Transverse colon (tissue), 4 donors: ENCODE measurements at regions not wholly inside any gene's neighbourhood (a gene's known extent, or its start where the extent isn't known, plus 50 kb on each side); places are given as distances from the start of the nearest gene placed in this dataset.

ENCODE experiments used
- DNase-seq: peaks from one replicate; pipeline ENCODE4 v3.0.0-alpha.2; 2019
- H3K27ac ChIP-seq, 4 donors: fragments of 200-600 bp; sonication (generic); 2 replicates each; pipeline ENCODE4 v1.5.1; 2016 to 2018; ENCODE audit warnings: inconsistent platforms in 4 of 4
- H3K27me3 ChIP-seq: fragments of 200-600 bp; sonication (generic); 2 replicates; pipeline ENCODE4 v1.5.1; 2017; ENCODE audit warnings: inconsistent platforms
- H3K36me3 ChIP-seq, 4 donors: fragments of 200-600 bp; sonication (generic); 2 replicates each; pipeline ENCODE4 v1.5.1; 2017 to 2019; ENCODE audit warnings: inconsistent platforms in 4 of 4
- H3K4me1 ChIP-seq, 4 donors: fragments of 200-600 bp; sonication (generic); 2 replicates each; pipeline ENCODE4 v1.5.1; 2017 to 2020; ENCODE audit warnings: inconsistent platforms in 4 of 4
- H3K4me3 ChIP-seq, 4 donors: fragments of 200-600 bp; sonication (generic); 1 replicate in 1 of 4; 2 replicates in 3 of 4; pipeline versions ENCODE4 v1.5.1 to v1.6.1; 2017 to 2019; ENCODE audit warnings: inconsistent platforms in 4 of 4
- H3K9me3 ChIP-seq, 2 donors: fragments of 200-600 bp; sonication (generic); 2 replicates each; pipeline ENCODE4 v1.5.1; 2017 to 2019; ENCODE audit warnings: inconsistent platforms in 2 of 2
- EP300 ChIP-seq: sonication (generic); formaldehyde crosslinking; IDR thresholded peaks from one replicate; pipeline ENCODE4 v1.6.1; 2017; ENCODE audit warnings: antibody characterized with exemption, low read depth
- POLR2A ChIP-seq: fragments of 450-650 bp; IDR thresholded peaks from one replicate; pipeline ENCODE4 v1.6.1; 2016; ENCODE audit warnings: antibody characterized with exemption, mild to moderate bottlenecking, moderate library complexity
- POLR2AphosphoS5 ChIP-seq, 3 donors: sonication (generic); formaldehyde crosslinking; IDR thresholded peaks; one replicate each; pipeline ENCODE4 v1.6.1; 2016; ENCODE audit warnings: antibody characterized with exemption in 3 of 3
- WGBS, 2 donors: methylation state at CpG; one replicate each; pipeline ENCODE4 v1.1.5; 2018; ENCODE audit warnings: low coverage in 1 of 2; 5-methylcytosine and 5-hydroxymethylcytosine counted together
- in situ Hi-C, 4 donors: fragments of 200-750 bp; cut with MboI; loops; one replicate each; pipeline versions ENCODE4 v1.15.0 to v1.15.1; 2017; ENCODE audit warnings: low sequenced_read_pairs in 3 of 4, low pct_ligation_motif_present in 1 of 4, low pct_unique_long_range_greater_than_20kb in 1 of 4
- intact Hi-C: fragments of 100-400 bp; cut with DNase I; formaldehyde crosslinking; loops from one replicate; pipeline ENCODE4 v1.15.1; 2023; ENCODE audit warnings: low total_unique reads
- TF ChIP-seq, protein P1 (sequence below), 5 experiments: fragments of 200-600 bp in 3 of 5; fragments of 450-650 bp in 2 of 5; sonication (generic) in 3 of 5; IDR thresholded peaks; 1 replicate in 2 of 5; 2 replicates in 3 of 5; pipeline ENCODE4 v1.5.1; 2016 to 2017; ENCODE audit warnings: antibody characterized with exemption in 5 of 5, inconsistent platforms in 3 of 5, mild to moderate bottlenecking in 2 of 5, moderate library complexity in 1 of 5

DNA sequence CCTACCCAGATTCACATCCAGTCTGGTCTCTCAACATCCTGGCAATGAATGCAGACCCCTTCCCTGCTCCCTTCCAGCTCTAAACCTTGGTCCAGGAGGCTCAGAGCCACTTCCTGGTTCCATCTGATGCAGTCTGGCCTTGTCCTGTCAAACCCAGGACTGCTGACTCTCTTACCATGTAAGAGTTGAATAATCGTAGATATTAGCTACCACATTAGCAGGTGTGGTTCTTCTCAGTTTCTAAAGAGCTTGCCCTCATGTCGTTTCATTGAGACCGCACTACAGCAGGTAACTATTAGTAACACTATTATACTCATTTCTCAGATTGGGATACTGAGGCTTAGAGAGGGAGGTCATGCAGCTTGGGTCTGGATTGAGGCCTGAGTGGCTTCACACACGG, 133.3 kb downstream of the BOD1 start:
- no peak for DNase-seq
- intact Hi-C loops (no loop called here), in situ Hi-C loops (no loop called here)
- Histone ChIP-seq H3K36me3 (no peaks in the 10 kb centered on the region), H3K4me1 (no peaks in the 10 kb centered on the region), H3K9me3 (no peaks in the 10 kb centered on the region), H3K27ac (no peak overlapping the region), H3K27me3 (no peaks in the 10 kb centered on the region), H3K4me3 (no peak overlapping the region)
- WGBS, 2 donors = 60 to 79% methylated on average over 1 to 4 of the region's 4 CpGs
- no peak for TF ChIP-seq POLR2AphosphoS5 (IDR thresholded peaks at IDR 0.05)
- no peak for TF ChIP-seq POLR2A
- no peak for TF ChIP-seq EP300
- TF ChIP-seq, protein P1, sequence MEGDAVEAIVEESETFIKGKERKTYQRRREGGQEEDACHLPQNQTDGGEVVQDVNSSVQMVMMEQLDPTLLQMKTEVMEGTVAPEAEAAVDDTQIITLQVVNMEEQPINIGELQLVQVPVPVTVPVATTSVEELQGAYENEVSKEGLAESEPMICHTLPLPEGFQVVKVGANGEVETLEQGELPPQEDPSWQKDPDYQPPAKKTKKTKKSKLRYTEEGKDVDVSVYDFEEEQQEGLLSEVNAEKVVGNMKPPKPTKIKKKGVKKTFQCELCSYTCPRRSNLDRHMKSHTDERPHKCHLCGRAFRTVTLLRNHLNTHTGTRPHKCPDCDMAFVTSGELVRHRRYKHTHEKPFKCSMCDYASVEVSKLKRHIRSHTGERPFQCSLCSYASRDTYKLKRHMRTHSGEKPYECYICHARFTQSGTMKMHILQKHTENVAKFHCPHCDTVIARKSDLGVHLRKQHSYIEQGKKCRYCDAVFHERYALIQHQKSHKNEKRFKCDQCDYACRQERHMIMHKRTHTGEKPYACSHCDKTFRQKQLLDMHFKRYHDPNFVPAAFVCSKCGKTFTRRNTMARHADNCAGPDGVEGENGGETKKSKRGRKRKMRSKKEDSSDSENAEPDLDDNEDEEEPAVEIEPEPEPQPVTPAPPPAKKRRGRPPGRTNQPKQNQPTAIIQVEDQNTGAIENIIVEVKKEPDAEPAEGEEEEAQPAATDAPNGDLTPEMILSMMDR (IDR thresholded peaks at IDR 0.05) = no peak

DNA sequence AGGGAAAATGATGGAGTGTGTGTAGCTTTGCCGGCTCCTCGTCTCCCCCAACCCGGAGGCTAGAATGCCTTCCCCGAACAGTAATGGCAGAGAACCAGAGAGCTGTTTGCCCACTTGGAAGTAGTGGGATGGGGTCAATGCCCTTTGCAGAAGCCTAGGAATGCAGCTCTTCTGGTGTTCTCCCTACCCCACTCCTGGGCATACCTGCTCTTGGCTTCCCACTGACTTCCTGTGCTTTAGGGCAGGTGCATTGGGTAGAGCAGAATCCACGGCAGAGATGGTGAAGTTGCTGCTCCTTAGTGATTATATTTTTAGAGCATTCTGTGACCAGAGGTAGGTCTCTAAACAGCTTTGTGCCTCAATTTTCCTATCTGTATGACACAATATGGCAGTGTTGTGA, 134.6 kb downstream of the BOD1 start:
- 50 to 61% methylated on average over 1 to 5 of the region's 5 CpGs for WGBS, 2 donors
- Histone ChIP-seq H3K4me3 (no peak overlapping the region), H3K27ac (no peak overlapping the region), H3K9me3 (no peaks in the 10 kb centered on the region), H3K4me1 (peaks cover 0 to 4% (median 0%) of the 10 kb centered on the region in 4 donors), H3K27me3 (no peaks in the 10 kb centered on the region), H3K36me3 (no peaks in the 10 kb centered on the region)
- no peak for DNase-seq
- in situ Hi-C loops = no loop called here
- intact Hi-C loops = no loop called here
- no peak for TF ChIP-seq POLR2A
- TF ChIP-seq POLR2AphosphoS5 (IDR thresholded peaks at IDR 0.05) = no peak
- TF ChIP-seq, protein P1 (IDR thresholded peaks at IDR 0.05) = no peak
- TF ChIP-seq EP300 = no peak

DNA sequence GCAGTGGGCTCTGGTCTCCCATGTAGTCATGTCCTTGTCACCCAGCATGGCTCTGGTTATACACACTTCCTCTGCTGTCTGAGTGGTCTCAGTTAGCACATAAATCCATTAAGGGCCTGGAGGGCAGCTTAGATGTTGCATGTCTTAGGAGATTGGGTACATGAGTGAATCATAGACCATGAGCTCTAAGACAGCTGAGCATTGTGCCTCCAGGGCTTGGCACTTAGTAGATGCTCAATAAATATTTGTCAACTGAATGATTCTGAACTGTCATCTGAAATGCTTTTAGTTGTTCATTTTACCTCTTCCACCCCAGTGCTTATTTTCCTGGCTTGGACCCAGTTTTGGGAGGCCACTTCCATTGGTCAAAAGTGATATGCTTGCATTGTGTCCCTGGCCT, 135.6 kb downstream of the BOD1 start:
- H3K36me3 ChIP-seq = no peaks in the 10 kb centered on the region
- H3K4me1 ChIP-seq = peaks cover 0 to 4% (median 0%) of the 10 kb centered on the region in 4 donors
- H3K27ac ChIP-seq = no peak overlapping the region
- TF ChIP-seq, protein P1 (IDR thresholded peaks at IDR 0.05) = no peak
- TF ChIP-seq POLR2AphosphoS5 (IDR thresholded peaks at IDR 0.05) = no peak
- TF ChIP-seq POLR2A = no peak
- TF ChIP-seq EP300 = no peak
- H3K27me3 ChIP-seq = no peaks in the 10 kb centered on the region
- in situ Hi-C loops = no loop called here
- intact Hi-C loops = no loop called here
- no peak for DNase-seq
- H3K4me3 ChIP-seq = no peak overlapping the region
- H3K9me3 ChIP-seq = no peaks in the 10 kb centered on the region

DNA sequence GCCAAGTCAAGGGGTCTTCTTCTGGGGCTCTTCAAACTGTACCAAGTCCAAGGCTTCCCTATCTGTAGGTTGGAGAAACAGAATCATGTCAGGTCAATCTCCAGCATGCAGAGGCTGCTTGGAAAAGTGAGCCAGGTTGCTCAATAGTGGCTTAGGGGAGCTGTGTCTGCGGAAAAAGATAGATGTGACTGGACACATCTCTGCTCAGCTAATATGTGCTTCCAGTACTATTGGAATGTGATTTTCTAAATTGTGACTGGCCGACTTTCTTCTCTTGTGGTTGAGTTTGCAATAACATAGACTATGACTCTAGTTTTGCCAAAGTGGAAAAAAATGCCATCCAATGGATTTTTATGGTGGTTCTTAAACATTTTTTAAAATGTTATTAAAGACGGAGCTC, 136.7 kb downstream of the BOD1 start:
- intact Hi-C loops = no loop called here
- Histone ChIP-seq H3K27ac (no peak overlapping the region), H3K36me3 (no peaks in the 10 kb centered on the region), H3K27me3 (no peaks in the 10 kb centered on the region), H3K9me3 (no peaks in the 10 kb centered on the region), H3K4me3 (no peak overlapping the region), H3K4me1 (peaks cover 0 to 4% (median 0%) of the 10 kb centered on the region in 4 donors)
- DNase-seq = no peak
- 54 to 56% methylated on average over 3 of the region's 3 CpGs for WGBS, 2 donors
- TF ChIP-seq EP300 (no peak), POLR2AphosphoS5 (IDR thresholded peaks at IDR 0.05) (no peak), POLR2A (no peak)
- TF ChIP-seq, protein P1 (IDR thresholded peaks at IDR 0.05) = no peak
- in situ Hi-C loops = no loop called here
